Sigmoid colon (tissue), 6 donors: ENCODE measurements at regions not wholly inside any gene's neighbourhood (a gene's known extent, or its start where the extent isn't known, plus 50 kb on each side); places are given as distances from the start of the nearest gene placed in this dataset.
"Not testable (repeated sequence)": the region's sequence is repeated elsewhere in the genome, so short reads cannot be mapped to it uniquely, and the experiment has no call there.

Source experiments
- DNase-seq: peaks from one replicate; pipeline ENCODE4 v3.0.0-alpha.2; 2019
- H3K27ac ChIP-seq, 4 donors: fragments of 200-600 bp; sonication (generic); one replicate each; pipeline ENCODE4 v1.5.1; 2016 to 2019; ENCODE audit warnings: mild to moderate bottlenecking in 1 of 4
- H3K27me3 ChIP-seq, 3 donors: fragments of 200-600 bp; sonication (generic); one replicate each; pipeline ENCODE4 v1.5.1; 2019; ENCODE audit warnings: mild to moderate bottlenecking in 1 of 3
- H3K36me3 ChIP-seq, 4 donors: fragments of 200-600 bp; sonication (generic); one replicate each; pipeline ENCODE4 v1.5.1; 2016 to 2019
- H3K4me1 ChIP-seq, 4 donors: fragments of 200-600 bp; sonication (generic); one replicate each; pipeline ENCODE4 v1.5.1; 2017 to 2019
- H3K4me3 ChIP-seq, 4 donors: fragments of 200-600 bp; sonication (generic); one replicate each; pipeline ENCODE4 v1.5.1; 2017 to 2019; ENCODE audit warnings: mild to moderate bottlenecking in 2 of 4, moderate library complexity in 1 of 4
- H3K9me3 ChIP-seq, 4 donors: fragments of 200-600 bp in 3 of 4; sonication (generic) in 3 of 4; one replicate each; pipeline versions ENCODE4 v1.5.1 to v1.6.1; 2013 to 2019
- WGBS, 2 donors: extraction: QIAGEN DNeasy Blood & Tissue Kit; methylation state at CpG; one replicate each; pipeline ENCODE4 v1.1.7; 2013; 5-methylcytosine and 5-hydroxymethylcytosine counted together
- intact Hi-C: fragments of 100-400 bp; cut with DNase I; formaldehyde crosslinking; loops from one replicate; pipeline ENCODE4 v1.15.1; 2023
- donor health status: healthy with polysubstance abuse.
- donor health status: healthy.

DNA sequence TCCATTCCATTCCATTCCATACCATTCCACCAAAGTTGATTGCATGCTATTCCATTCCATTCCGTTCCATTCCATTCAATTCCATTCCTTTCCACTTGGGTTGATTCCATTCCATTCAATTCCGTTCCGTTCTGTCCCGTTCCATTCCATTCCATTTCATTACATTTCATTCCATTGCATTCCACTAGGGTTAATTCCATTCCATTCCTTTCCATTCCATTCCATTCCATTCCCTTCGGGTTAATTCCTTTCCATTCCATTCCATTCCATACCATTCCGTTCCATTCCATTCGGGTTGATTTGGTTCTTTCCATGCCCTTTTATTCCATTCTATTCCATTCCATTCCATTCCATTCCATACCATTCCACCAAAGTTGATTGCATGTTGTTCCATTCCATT lies 131.9 kb downstream of the CWH43 start:
- H3K9me3 ChIP-seq, result peaks cover 7 to 42% (median 12%) of the 10 kb centered on the region in 4 donors
- DNase-seq, intact Hi-C loops, H3K36me3 ChIP-seq, H3K27ac ChIP-seq, H3K4me3 ChIP-seq, H3K4me1 ChIP-seq, H3K27me3 ChIP-seq: not testable (repeated sequence)
- WGBS, 2 donors, result 80 to 82% methylated on average over 7 of the region's 7 CpGs

DNA sequence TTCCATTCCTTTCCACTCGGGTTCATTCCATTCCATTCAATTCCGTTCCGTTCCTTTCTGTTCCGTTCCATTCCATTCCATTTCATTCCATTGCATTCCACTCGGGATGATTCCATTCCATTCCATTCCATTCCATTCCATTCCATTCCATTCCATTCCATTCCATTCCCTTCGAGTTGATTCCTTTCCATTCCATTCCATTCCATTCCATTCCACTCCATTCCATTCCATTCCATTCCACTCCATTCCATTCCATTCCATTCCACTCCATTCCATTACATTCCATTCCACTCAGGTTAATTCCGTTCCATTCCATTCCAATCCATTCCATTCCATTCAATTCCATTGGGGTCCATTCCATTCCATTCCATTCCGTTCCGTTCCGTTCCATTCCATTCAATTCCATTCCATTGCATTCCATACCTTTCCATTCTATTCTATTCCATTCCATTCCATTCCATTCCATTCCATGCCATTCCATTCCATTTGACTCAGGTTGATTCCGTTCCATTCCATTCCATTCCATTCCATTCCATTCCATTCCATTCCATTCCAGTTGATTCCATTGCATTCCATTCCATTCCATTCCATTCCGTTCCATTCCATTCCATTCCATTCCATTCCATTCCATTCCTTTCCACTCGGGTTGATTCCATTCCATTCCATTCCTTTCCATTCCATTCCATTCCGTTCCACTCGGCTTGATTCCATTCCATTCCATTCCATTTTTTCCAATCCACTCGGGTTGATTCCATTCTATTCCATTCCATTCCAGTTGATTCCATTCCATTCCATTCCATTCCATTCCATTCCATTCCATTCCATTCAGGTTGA lies 132.5 kb downstream of the CWH43 start:
- intact Hi-C loops, H3K27ac ChIP-seq, DNase-seq, H3K4me1 ChIP-seq, H3K4me3 ChIP-seq, H3K27me3 ChIP-seq, H3K36me3 ChIP-seq: not testable (repeated sequence)
- peaks cover 7 to 42% (median 12%) of the 10 kb centered on the region in 4 donors for H3K9me3 ChIP-seq
- 68% methylated on average over 16 of the region's 16 CpGs for WGBS, 2 donors

DNA sequence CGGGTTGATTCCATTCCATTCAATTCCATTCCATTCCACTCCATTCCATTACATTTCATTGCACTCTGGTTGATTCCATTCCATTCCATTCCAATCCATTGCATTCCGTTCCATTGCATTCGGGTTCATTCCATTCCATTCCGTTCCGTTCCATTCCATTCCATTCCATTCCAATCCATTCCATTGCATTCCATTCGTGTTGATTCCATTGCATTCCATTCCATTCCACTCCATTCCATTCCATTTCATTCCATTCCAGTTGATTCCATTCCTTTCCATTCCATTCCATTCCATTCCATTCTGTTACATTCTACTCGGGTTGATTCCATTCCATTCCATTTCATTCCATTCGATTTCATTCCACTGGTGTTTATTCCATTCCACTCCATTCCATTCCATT lies 133.3 kb downstream of the CWH43 start:
- intact Hi-C loops, H3K27ac ChIP-seq, H3K27me3 ChIP-seq, H3K4me3 ChIP-seq, DNase-seq, H3K4me1 ChIP-seq, H3K36me3 ChIP-seq: not testable (repeated sequence)
- 68 to 70% methylated on average over 8 of the region's 8 CpGs for whole genome bisulfite sequencing, 2 donors
- H3K9me3 ChIP-seq, result peaks cover 7 to 42% (median 12%) of the 10 kb centered on the region in 4 donors

DNA sequence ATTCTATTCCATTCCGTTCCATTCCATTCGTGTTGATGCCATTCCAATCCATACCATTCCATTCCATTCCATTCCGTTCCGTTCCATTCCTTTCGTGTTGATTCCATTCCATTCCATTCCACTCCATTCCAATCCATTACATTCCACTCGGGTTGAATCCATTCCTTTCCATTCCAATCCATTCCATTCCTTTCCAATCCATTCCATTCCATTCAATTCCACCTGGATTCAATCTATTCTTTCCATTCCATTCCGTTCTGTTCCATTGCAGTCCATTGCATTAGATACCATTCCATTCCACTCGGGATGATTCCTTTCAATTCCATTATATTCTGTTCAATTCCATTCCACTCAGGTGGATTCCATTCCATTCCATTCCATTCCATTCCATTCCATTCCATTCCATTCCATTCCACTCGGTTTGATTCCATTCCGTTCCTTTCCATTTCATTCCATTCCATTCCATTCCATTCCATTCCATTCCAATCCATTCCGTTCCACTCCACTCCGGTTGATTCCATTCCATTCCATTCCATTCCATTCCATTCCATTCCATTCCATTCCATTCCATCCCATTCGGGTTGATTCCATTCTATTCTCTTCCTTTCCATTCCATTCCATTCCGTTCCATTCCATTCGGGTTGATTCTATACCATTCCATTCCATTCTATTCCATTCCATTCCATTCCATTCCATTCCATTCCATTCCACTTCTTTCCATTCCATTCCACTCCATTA lies 134.1 kb downstream of the CWH43 start:
- not testable (repeated sequence) for H3K36me3 ChIP-seq, H3K27ac ChIP-seq, H3K4me1 ChIP-seq, H3K4me3 ChIP-seq, DNase-seq, H3K27me3 ChIP-seq
- intact Hi-C loops, result loop anchor here (2.0 kb wide), 1 partner anchor 17 kb away; no protein-coding TSS in a partner anchor
- H3K9me3 ChIP-seq, result peaks cover 7 to 37% (median 11%) of the 10 kb centered on the region in 4 donors
- 58 to 67% methylated on average over 15 of the region's 15 CpGs for whole genome bisulfite sequencing, 2 donors

DNA sequence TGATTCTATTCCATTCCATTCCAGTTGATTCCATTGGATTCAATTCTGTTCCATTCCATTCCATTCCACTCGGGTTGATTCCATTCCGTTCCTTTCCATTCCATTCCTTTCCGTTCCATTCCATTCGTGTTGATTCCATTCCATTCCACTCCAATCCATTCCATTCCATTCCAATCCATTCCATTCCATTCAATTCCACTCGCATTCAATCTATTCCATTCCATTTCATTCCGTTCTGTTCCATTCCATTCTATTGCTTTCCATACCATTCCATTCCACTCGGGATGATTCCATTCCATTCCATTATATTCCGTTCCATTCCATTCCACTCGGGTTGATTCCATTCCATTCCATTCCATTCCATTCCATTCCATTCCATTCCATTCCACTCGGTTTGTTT lies 134.7 kb downstream of the CWH43 start:
- WGBS, 2 donors, result 67 to 77% methylated on average over 10 of the region's 10 CpGs
- H3K36me3 ChIP-seq, H3K4me1 ChIP-seq, H3K27ac ChIP-seq, H3K4me3 ChIP-seq, H3K27me3 ChIP-seq, DNase-seq: not testable (repeated sequence)
- intact Hi-C loops, result loop anchor here (2.0 kb wide), 1 partner anchor 18 kb away; no protein-coding TSS in a partner anchor
- peaks cover 7 to 37% (median 11%) of the 10 kb centered on the region in 4 donors for H3K9me3 ChIP-seq

DNA sequence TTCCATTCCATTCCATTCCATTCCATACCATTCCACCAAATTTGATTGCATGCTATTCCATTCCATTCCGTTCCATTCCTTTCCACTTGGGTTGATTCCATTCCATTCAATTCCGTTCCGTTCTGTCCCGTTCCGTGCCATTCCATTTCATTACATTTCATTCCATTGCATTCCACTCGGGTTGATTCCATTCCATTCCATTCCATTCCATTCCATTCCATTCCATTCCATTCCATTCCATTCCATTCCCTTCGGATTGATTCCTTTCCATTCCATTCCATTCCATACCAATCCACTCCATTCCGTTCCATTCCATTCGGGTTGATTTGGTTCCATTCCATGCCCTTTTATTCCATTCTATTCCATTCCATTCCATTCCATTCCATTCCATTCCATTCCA lies 140.4 kb downstream of the CWH43 start:
- intact Hi-C loops, H3K9me3 ChIP-seq, DNase-seq, H3K27ac ChIP-seq, H3K4me3 ChIP-seq, H3K4me1 ChIP-seq, H3K27me3 ChIP-seq, H3K36me3 ChIP-seq: not testable (repeated sequence)
- WGBS, 2 donors, result 78 to 81% methylated on average over 4 to 5 of the region's 9 CpGs

DNA sequence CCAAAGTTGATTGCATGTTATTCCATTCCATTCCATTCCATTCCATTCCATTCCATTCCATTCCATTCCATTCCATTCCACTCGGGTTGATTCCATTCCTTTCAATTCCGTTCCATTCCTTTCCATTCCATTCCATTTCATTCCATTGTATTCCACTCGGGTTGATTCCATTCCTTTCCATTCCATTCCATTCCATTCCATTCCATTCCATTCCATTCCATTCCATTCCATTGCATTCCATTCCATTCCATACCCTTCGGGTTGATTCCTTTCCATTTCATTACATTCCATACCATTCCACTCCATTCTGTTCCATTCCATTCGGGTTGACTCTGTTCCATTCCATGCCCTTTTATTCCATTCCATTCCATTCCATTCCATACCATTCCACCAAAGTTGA lies 140.8 kb downstream of the CWH43 start:
- intact Hi-C loops, H3K36me3 ChIP-seq, H3K27me3 ChIP-seq, H3K4me1 ChIP-seq, H3K4me3 ChIP-seq, H3K9me3 ChIP-seq, DNase-seq, H3K27ac ChIP-seq: not testable (repeated sequence)
- no CpG with 5 or more reads among the region's 5 CpGs for WGBS, 2 donors

DNA sequence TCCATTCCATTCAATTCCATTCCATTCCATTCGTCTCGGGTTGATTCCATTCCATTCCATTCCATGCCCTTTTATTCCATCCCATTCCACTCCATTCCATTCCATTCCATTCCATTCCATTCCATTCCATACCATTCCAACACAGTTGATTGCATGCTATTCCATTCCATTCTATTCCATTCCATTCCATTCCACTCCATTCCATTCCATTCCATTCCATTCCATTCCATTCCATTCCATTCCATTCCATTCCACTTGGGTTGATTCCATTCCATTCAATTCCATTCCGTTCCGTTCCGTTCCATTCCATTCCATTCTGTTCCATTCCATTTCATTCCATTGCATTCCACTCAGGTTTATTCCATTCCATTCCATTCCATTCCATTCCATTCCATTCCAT lies 143.3 kb downstream of the CWH43 start:
- intact Hi-C loops, H3K4me3 ChIP-seq, H3K9me3 ChIP-seq, H3K27ac ChIP-seq, DNase-seq, H3K36me3 ChIP-seq, H3K4me1 ChIP-seq, H3K27me3 ChIP-seq: not testable (repeated sequence)
- WGBS, 2 donors, result no CpG with 5 or more reads among the region's 5 CpGs

DNA sequence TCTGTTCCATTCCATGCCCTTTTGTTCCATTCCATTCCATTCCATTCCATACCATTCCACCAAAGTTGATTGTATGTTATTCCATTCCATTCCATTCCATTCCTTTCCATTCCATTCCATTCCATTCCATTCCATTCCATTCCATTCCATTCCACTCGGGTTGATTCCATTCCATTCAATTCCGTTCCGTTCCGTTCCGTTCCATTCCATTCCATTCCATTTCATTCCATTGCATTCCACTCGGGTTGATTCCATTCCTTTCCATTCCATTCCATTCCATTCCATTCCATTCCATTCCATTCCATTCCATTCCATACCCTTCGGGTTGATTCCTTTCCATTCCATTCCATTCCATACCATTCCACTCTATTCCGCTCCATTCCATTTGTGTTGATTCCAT lies 143.8 kb downstream of the CWH43 start:
- H3K9me3 ChIP-seq, H3K27me3 ChIP-seq, H3K36me3 ChIP-seq, H3K4me3 ChIP-seq, H3K27ac ChIP-seq, intact Hi-C loops, DNase-seq, H3K4me1 ChIP-seq: not testable (repeated sequence)
- 73 to 81% methylated on average over 4 to 7 of the region's 8 CpGs for WGBS, 2 donors

DNA sequence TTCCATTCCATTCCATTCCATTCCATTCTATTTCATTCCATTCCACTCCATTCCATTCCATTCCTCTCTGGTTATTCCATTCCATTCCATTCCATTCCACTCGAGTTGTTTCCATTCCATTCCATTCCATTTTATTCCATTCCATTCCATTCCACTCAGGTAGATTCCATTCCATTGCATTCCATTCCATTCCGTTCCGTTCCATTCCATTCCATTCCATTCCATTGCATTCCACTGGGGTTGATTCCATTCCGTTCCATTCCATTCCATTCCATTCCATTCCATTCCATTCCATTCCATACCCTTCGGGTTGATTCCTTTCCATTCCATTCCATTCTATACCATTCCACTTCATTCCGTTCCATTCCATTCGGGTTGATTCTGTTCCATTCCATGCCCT lies 144.6 kb downstream of the CWH43 start:
- WGBS, 2 donors, result 7 to 13% methylated on average over 2 to 3 of the region's 7 CpGs

DNA sequence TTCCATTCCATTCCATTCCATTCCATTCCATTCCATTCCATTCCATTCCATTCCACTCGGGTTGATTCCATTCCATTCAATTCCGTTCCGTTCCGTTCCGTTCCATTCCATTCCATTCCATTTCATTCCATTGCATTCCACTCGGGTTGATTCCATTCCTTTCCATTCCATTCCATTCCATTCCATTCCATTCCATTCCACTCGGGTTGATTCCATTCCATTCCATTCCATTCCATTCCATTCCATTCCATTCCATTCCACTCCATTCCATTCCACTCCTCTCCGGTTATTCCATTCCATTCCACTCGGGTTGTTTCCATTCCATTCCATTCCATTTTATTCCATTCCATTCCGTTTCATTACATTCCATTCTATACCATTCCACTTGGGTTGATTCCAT lies 151.0 kb downstream of the CWH43 start:
- H3K36me3 ChIP-seq, H3K4me3 ChIP-seq, intact Hi-C loops, H3K9me3 ChIP-seq, DNase-seq, H3K4me1 ChIP-seq, H3K27ac ChIP-seq, H3K27me3 ChIP-seq: not testable (repeated sequence)
- WGBS, 2 donors, result 64 to 79% methylated on average over 3 to 5 of the region's 10 CpGs

More for the DNA sequence above, 144.6 kb downstream of the CWH43 start:
- intact Hi-C loops, H3K27ac ChIP-seq, H3K27me3 ChIP-seq, H3K4me3 ChIP-seq, H3K36me3 ChIP-seq, H3K4me1 ChIP-seq, DNase-seq, H3K9me3 ChIP-seq: not testable (repeated sequence)

DNA sequence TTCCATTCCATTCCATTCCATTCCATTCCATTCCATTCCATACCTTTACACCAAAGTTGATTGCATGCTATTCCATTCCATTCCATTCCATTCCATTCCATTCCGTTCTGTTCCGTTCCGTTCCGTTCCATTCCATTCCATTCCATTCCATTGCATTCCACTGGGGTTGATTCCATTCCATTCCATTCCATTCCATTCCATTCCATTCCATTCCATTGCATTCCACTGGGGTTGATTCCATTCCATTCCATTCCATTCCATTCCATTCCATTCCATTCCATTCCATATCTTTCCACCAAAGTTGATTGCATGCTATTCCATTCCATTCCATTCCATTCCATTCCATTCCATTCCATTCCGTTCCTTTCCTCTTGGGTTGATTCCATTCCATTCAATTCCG lies 151.9 kb downstream of the CWH43 start:
- H3K27ac ChIP-seq, DNase-seq, intact Hi-C loops, H3K4me3 ChIP-seq, H3K27me3 ChIP-seq, H3K4me1 ChIP-seq, H3K9me3 ChIP-seq, H3K36me3 ChIP-seq: not testable (repeated sequence)
- 1 to 49% methylated on average over 5 of the region's 6 CpGs for WGBS, 2 donors

DNA sequence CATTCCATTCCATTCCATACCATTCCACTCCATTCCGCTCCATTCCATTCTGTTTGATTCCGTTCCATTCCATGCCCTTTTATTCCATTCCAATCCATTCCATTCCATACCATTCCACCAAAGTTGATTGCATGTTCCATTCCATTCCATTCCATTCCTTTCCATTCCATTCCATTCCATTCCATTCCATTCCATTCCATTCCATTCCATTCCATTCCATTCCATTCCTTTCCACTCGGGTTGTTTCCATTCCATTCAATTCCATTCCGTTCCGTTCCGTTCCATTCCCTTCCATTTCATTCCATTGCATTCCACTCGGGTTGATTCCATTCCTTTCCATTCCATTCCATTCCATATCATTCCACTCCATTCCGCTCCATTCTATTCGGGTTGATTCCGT lies 152.7 kb downstream of the CWH43 start:
- H3K4me1 ChIP-seq, H3K36me3 ChIP-seq, intact Hi-C loops, H3K9me3 ChIP-seq, H3K27ac ChIP-seq, H3K4me3 ChIP-seq, H3K27me3 ChIP-seq, DNase-seq: not testable (repeated sequence)
- WGBS, 2 donors, result 63 to 88% methylated on average over 5 of the region's 10 CpGs
